Activated CD4-positive, alpha-beta T cell treated with anti-CD3 and anti-CD28 coated beads, Interleukin-2, amount 10 ng/mL, durations not matched to agents 7 days and 5 days (primary cell): ENCODE measurements at regions not wholly inside any gene's neighbourhood (a gene's known extent, or its start where the extent isn't known, plus 50 kb on each side); places are given as distances from the start of the nearest gene placed in this dataset.

Experiments
- CTCF ChIA-PET: fragments of 350-600 bp; sonication (Branson Sonifier 250); formaldehyde crosslinking; loops from one replicate; lab custom pipeline; 2021; ENCODE audit warnings: antibody characterized with exemption; lab: Charles Lee
- POLR2A ChIA-PET: fragments of 350-600 bp; sonication (Branson Sonifier 250); formaldehyde crosslinking; loops from one replicate; lab custom pipeline; 2021; ENCODE audit warnings: antibody characterized with exemption; lab: Charles Lee
- DNase-seq: peaks from one replicate; pipeline ENCODE4 v3.0.0-alpha.2; 2020
- H3K27ac Mint-ChIP-seq: one replicate; pipeline ENCODE4 v1.8.0; 2021; ENCODE audit warnings: mild to moderate bottlenecking, moderate library complexity, mixed read lengths
- H3K27me3 Mint-ChIP-seq: one replicate; pipeline ENCODE4 v1.8.0; 2021; ENCODE audit warnings: mixed read lengths
- H3K36me3 Mint-ChIP-seq: one replicate; pipeline ENCODE4 v1.8.0; 2021; ENCODE audit warnings: low read depth, mixed read lengths
- H3K4me1 Mint-ChIP-seq: one replicate; pipeline ENCODE4 v1.8.0; 2021; ENCODE audit warnings: mixed read lengths
- H3K4me3 Mint-ChIP-seq: one replicate; pipeline ENCODE4 v1.8.0; 2021; ENCODE audit warnings: mild to moderate bottlenecking, moderate library complexity, mixed read lengths
- H3K9me3 Mint-ChIP-seq: one replicate; pipeline ENCODE4 v1.8.0; 2021; ENCODE audit warnings: mixed read lengths

DNA sequence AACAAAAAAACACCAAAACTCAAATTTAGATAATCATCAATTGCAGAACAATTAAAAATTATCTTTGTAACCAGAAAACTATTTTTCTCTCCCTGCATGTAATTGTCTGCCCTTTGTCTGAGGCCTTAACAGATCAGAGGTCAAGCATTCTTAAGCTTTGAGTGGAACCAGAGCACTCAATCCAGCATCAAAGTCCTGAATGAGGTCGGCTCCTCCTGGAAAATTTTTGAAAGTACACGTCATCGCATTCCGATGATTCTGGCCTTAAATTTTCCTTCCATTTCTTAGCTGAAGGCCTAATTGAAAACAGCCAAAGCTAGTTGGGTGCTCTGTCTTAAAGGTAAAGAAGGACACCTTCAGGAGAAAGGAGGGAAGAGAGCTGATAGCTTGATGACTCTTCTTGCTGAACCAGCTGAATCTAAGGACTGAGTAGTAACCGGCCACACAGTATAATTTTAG is 510.2 kb upstream of the SULF2 start:
- Mint-ChIP-seq H3K27me3 (peaks cover 6% of the 10 kb centered on the region), H3K9me3 (no peaks in the 10 kb centered on the region), H3K36me3 (no peaks in the 10 kb centered on the region), H3K4me3 (no peak overlapping the region), H3K4me1 (no peaks in the 10 kb centered on the region), H3K27ac (no peak overlapping the region)
- ChIA-PET CTCF (no interaction called here), POLR2A (interaction anchor here (0.7 kb wide), 1 partner anchor 686 kb away, joined by 3 read pairs; no protein-coding TSS in a partner anchor)
- DNase-seq: no peak

DNA sequence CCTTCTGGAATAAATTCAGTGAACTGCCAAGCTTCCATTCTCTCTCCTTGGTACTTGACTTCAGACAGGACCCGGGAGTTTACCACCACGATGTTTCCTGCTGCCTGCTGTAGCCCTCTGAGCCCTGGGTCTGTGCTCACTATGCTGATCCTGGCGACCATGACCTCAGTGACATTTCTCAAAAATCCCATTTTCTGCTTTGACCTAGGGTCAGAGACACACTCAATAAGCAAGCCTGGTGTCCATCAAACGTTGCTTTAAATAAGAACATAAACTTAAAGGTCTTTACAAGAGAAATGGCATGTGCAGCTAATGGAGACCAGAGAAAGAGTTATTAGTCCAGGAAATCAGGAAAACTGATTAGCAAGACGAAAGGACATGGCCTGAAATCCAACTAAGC is 509.7 kb upstream of the SULF2 start:
- DNase-seq: no peak
- CTCF ChIA-PET: no interaction called here

GRCh38 chr20:48294196-48294595 is 508.9 kb upstream of the SULF2 start:
- CTCF ChIA-PET: no interaction called here
- H3K4me3 Mint-ChIP-seq: no peak overlapping the region

More for the DNA sequence above, 509.7 kb upstream of the SULF2 start:
- Mint-ChIP-seq H3K4me3 (no peak overlapping the region), H3K4me1 (no peaks in the 10 kb centered on the region), H3K9me3 (no peaks in the 10 kb centered on the region), H3K27me3 (peaks cover 6% of the 10 kb centered on the region), H3K36me3 (no peaks in the 10 kb centered on the region), H3K27ac (no peak overlapping the region)
- POLR2A ChIA-PET: no interaction called here

GRCh38 chr20:48293671-48294070 is 508.4 kb upstream of the SULF2 start:
- POLR2A ChIA-PET: no interaction called here
- CTCF ChIA-PET: no interaction called here
- H3K36me3 Mint-ChIP-seq: no peaks in the 10 kb centered on the region

More at GRCh38 chr20:48294196-48294595, 508.9 kb upstream of the SULF2 start:
- Mint-ChIP-seq H3K36me3 (no peaks in the 10 kb centered on the region), H3K27me3 (peaks cover 6% of the 10 kb centered on the region), H3K4me1 (no peaks in the 10 kb centered on the region), H3K9me3 (no peaks in the 10 kb centered on the region), H3K27ac (no peak overlapping the region)
- POLR2A ChIA-PET: no interaction called here
- DNase-seq: no peak

DNA sequence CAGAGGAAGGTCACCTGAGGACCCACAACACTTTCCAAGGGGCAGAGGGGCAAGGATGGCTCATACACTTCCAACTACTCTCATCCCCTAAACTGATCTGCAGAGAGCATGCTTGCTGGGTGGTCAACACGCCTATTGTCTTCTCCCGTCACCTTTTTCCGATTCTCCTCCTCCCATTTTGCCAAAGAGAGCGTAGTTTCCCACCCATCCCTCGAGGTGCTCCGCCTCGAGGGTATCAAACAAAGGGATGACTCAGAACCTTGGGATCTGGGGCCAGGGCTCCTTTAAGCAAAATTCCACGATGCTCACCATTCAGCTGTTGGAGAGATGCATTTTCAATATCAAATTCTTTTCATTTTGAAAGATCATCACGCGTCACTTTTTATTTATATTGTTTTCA is 507.5 kb upstream of the SULF2 start:
- H3K4me1 Mint-ChIP-seq: no peaks in the 10 kb centered on the region
- H3K36me3 Mint-ChIP-seq: no peaks in the 10 kb centered on the region
- no peak for DNase-seq
- H3K9me3 Mint-ChIP-seq: no peaks in the 10 kb centered on the region
- peaks cover 3% of the 10 kb centered on the region for H3K27me3 Mint-ChIP-seq
- H3K27ac Mint-ChIP-seq: no peak overlapping the region
- H3K4me3 Mint-ChIP-seq: no peak overlapping the region
- POLR2A ChIA-PET: no interaction called here
- CTCF ChIA-PET: no interaction called here

More at GRCh38 chr20:48293671-48294070, 508.4 kb upstream of the SULF2 start:
- Mint-ChIP-seq H3K4me1 (no peaks in the 10 kb centered on the region), H3K9me3 (no peaks in the 10 kb centered on the region), H3K27ac (no peak overlapping the region), H3K27me3 (peaks cover 6% of the 10 kb centered on the region), H3K4me3 (no peak overlapping the region)
- no peak for DNase-seq

DNA sequence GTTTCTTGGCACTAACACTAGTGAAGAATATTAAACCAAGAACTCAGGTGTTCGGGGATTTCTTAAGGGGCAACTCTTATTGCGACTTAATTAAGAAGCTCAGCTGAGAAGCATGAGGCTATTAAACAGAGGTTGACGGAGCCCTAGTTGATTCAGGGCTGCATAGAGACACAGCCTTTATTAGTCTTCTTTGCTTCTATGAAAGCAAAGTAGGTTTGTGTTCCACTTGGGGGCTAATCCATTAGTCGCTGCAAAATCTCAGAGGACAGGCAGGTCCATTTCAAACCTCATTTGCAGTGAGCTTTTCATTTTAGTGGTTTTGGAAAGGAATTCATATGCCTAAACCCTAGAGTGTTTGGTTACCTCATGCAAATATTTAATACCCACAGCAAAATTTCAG is 506.6 kb upstream of the SULF2 start:
- Mint-ChIP-seq H3K4me3 (no peak overlapping the region), H3K9me3 (no peaks in the 10 kb centered on the region), H3K27ac (no peak overlapping the region), H3K36me3 (no peaks in the 10 kb centered on the region), H3K4me1 (no peaks in the 10 kb centered on the region), H3K27me3 (peaks cover 3% of the 10 kb centered on the region)
- POLR2A ChIA-PET: no interaction called here
- DNase-seq: no peak
- CTCF ChIA-PET: interaction anchor here (1.0 kb wide), 1 partner anchor 10 kb away, joined by 3 read pairs; no protein-coding TSS in a partner anchor

- H3K36me3 Mint-ChIP-seq: no peaks in the 10 kb centered on the region
- no peak for DNase-seq
- H3K27ac Mint-ChIP-seq: no peak overlapping the region
- H3K27me3 Mint-ChIP-seq: peaks cover 3% of the 10 kb centered on the region
- ChIA-PET CTCF (no interaction called here), POLR2A (no interaction called here)
- no peaks in the 10 kb centered on the region for H3K4me1 Mint-ChIP-seq
- no peak overlapping the region for H3K4me3 Mint-ChIP-seq
- H3K9me3 Mint-ChIP-seq: no peaks in the 10 kb centered on the region
Measured at GRCh38 chr20:48288930-48289507, 503.7 kb upstream of the SULF2 start.

DNA sequence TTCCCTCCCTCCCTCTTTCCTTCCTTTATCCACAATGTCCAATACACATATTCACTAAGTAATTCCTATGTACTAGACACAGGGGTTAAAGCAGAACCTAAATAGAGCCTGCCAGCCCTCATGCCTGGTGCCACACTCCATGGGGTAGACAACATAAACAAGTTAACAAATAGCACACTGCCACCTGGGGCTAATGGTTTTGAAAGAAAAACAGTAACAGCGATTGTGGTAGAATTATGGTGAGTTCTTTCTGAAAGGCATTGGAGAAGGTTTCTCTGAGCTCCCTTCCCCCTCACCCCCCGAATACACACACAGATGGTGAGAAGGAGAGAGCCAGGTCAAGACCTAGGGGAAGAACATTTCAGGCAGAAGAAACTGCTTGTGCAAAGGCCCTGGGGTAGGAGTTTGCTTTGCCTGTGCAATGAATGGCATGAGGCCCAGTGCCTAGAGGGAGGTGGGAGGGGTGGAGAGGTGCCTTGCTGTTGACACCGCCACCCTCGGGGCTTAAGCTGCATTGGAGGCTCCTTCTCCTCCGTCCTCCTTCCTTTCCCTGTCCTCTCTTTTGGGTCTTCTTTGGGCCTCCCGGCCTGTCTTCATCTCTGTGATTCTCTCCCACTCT is 502.4 kb upstream of the SULF2 start:
- Mint-ChIP-seq H3K27me3 (peaks cover 3% of the 10 kb centered on the region), H3K4me3 (no peak overlapping the region), H3K36me3 (no peaks in the 10 kb centered on the region), H3K9me3 (no peaks in the 10 kb centered on the region), H3K27ac (no peak overlapping the region), H3K4me1 (no peaks in the 10 kb centered on the region)
- CTCF ChIA-PET: no interaction called here
- POLR2A ChIA-PET: no interaction called here
- no peak for DNase-seq

DNA sequence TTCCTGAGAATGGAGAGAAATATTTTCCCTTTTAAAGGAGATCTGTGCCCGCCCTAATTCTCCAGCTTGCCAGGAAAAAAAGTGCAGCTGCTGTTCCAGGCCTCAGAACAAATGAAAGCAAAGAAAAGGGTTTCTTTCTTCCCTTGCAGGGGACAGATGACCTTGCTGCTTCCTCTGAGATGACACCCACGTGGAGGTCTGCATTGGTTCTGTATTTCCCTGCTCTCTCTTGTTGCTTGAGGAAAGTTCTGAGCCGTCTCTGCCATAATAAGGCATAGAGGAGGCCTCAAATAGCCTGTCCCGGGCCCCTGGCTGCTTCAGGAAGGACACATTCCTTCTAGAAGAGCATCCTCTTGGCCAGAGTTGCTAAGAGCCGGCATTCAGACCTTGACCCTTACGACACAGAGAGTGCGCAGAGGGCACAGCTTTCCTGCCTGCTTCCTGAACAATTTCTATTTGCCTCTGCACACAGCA is 501.8 kb upstream of the SULF2 start:
- CTCF ChIA-PET: no interaction called here

GRCh38 chr20:48286601-48287000 is 501.3 kb upstream of the SULF2 start:
- H3K36me3 Mint-ChIP-seq: no peaks in the 10 kb centered on the region
- no peak overlapping the region for H3K27ac Mint-ChIP-seq
- ChIA-PET CTCF (no interaction called here), POLR2A (no interaction called here)
- no peak overlapping the region for H3K4me3 Mint-ChIP-seq
- no peaks in the 10 kb centered on the region for H3K27me3 Mint-ChIP-seq
- no peaks in the 10 kb centered on the region for H3K4me1 Mint-ChIP-seq
- no peak for DNase-seq
- no peaks in the 10 kb centered on the region for H3K9me3 Mint-ChIP-seq

More for the DNA sequence above, 501.8 kb upstream of the SULF2 start:
- peaks cover under 1% of the 10 kb centered on the region for H3K27me3 Mint-ChIP-seq
- no peak overlapping the region for H3K4me3 Mint-ChIP-seq
- POLR2A ChIA-PET: no interaction called here
- no peaks in the 10 kb centered on the region for H3K36me3 Mint-ChIP-seq
- no peaks in the 10 kb centered on the region for H3K9me3 Mint-ChIP-seq
- DNase-seq: no peak
- no peaks in the 10 kb centered on the region for H3K4me1 Mint-ChIP-seq
- H3K27ac Mint-ChIP-seq: no peak overlapping the region

GRCh38 chr20:48285656-48286055 is 500.4 kb upstream of the SULF2 start:
- no peaks in the 10 kb centered on the region for H3K27me3 Mint-ChIP-seq
- H3K9me3 Mint-ChIP-seq: no peaks in the 10 kb centered on the region
- no peak for DNase-seq
- POLR2A ChIA-PET: no interaction called here
- CTCF ChIA-PET: no interaction called here
- no peak overlapping the region for H3K4me3 Mint-ChIP-seq
- H3K27ac Mint-ChIP-seq: no peak overlapping the region
- H3K36me3 Mint-ChIP-seq: no peaks in the 10 kb centered on the region
- H3K4me1 Mint-ChIP-seq: no peaks in the 10 kb centered on the region

GRCh38 chr20:48284837-48285236 is 499.6 kb upstream of the SULF2 start:
- Mint-ChIP-seq H3K27ac (no peak overlapping the region), H3K4me1 (no peaks in the 10 kb centered on the region), H3K9me3 (no peaks in the 10 kb centered on the region), H3K36me3 (no peaks in the 10 kb centered on the region), H3K4me3 (no peak overlapping the region), H3K27me3 (no peaks in the 10 kb centered on the region)
- CTCF ChIA-PET: no interaction called here
- POLR2A ChIA-PET: no interaction called here
- DNase-seq: no peak

- POLR2A ChIA-PET: no interaction called here
- no peaks in the 10 kb centered on the region for H3K36me3 Mint-ChIP-seq
- H3K9me3 Mint-ChIP-seq: no peaks in the 10 kb centered on the region
- no peak for DNase-seq
- CTCF ChIA-PET: no interaction called here
- H3K27me3 Mint-ChIP-seq: no peaks in the 10 kb centered on the region
- H3K4me3 Mint-ChIP-seq: no peak overlapping the region
- H3K27ac Mint-ChIP-seq: no peak overlapping the region
- H3K4me1 Mint-ChIP-seq: no peaks in the 10 kb centered on the region
Measured at GRCh38 chr20:48284315-48284714, 499.0 kb upstream of the SULF2 start.
